ENCODE measurements at regions not wholly inside any gene's neighbourhood (a gene's known extent, or its start where the extent isn't known, plus 50 kb on each side); places are given as distances from the start of the nearest gene placed in this dataset.
A peak's percentile ranks its signal among the peaks of the same experiment; 100 is the strongest.

DNA sequence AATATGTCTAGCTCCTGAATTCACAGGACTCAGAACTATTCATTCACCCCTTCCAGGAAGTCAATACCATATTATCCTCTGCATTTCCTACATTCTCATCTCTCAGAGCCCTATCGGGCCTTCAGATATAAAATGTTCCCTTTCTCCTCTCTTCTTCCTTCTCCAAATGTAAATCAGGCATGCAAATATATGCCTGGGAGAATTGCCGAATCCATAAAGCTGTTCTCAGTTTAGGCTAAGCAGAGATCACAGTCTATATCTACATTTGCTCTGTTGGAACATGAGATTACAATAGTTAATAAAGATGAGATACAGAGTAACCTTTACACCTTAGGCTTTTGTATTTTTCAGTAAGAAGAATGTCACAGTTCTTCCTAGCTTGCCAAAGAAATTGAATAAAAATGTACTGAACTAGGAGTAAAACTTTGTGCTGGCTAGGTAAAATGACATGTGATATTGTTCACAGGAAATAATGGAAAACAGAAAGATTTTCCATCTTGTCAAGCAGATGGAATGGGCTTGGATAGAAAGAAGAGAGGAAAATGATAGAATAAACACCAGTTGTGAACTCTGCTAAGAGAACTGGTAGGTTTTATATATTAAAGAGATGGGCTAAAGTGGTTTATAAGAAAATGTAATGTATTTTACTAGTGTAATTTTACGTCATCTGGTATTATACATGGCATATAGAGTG is 161.5 kb downstream of the NRIP1 start:
- peaks cover 9% of the 10 kb centered on the region for H3K4me1 ChIP-seq (ENCODE audit: low read length)
- no peaks in the 10 kb centered on the region for H3K79me2 ChIP-seq (ENCODE audit: low read length)
- no peaks in the 10 kb centered on the region for H3K27me3 ChIP-seq (ENCODE audit: low read depth, low read length)
- no peak for TF ChIP-seq EZH2phosphoT487 (IDR thresholded peaks at IDR 0.05; ENCODE audit: low read depth)
- TF ChIP-seq, protein P1, sequence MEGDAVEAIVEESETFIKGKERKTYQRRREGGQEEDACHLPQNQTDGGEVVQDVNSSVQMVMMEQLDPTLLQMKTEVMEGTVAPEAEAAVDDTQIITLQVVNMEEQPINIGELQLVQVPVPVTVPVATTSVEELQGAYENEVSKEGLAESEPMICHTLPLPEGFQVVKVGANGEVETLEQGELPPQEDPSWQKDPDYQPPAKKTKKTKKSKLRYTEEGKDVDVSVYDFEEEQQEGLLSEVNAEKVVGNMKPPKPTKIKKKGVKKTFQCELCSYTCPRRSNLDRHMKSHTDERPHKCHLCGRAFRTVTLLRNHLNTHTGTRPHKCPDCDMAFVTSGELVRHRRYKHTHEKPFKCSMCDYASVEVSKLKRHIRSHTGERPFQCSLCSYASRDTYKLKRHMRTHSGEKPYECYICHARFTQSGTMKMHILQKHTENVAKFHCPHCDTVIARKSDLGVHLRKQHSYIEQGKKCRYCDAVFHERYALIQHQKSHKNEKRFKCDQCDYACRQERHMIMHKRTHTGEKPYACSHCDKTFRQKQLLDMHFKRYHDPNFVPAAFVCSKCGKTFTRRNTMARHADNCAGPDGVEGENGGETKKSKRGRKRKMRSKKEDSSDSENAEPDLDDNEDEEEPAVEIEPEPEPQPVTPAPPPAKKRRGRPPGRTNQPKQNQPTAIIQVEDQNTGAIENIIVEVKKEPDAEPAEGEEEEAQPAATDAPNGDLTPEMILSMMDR (IDR thresholded peaks at IDR 0.05; ENCODE audit: low read depth, low read length), result no peak
- no peak overlapping the region for H3K4me2 ChIP-seq (ENCODE audit: low read length)
- H2AFZ ChIP-seq (ENCODE audit: low read depth, low read length), result no peak overlapping the region
- H3K36me3 ChIP-seq (replicated peaks; ENCODE audit: low read depth, low read length), result no peaks in the 10 kb centered on the region
- no peaks in the 10 kb centered on the region for H4K20me1 ChIP-seq (ENCODE audit: insufficient read depth, low read length)
- no peak overlapping the region for H3K27ac ChIP-seq (ENCODE audit: low read length)
- H3K9ac ChIP-seq (ENCODE audit: low read length), result no peak overlapping the region
- H3K4me3 ChIP-seq (ENCODE audit: low read length), result no peak overlapping the region
- no peaks in the 10 kb centered on the region for H3K9me3 ChIP-seq (ENCODE audit: insufficient read depth, low read length)

DNA sequence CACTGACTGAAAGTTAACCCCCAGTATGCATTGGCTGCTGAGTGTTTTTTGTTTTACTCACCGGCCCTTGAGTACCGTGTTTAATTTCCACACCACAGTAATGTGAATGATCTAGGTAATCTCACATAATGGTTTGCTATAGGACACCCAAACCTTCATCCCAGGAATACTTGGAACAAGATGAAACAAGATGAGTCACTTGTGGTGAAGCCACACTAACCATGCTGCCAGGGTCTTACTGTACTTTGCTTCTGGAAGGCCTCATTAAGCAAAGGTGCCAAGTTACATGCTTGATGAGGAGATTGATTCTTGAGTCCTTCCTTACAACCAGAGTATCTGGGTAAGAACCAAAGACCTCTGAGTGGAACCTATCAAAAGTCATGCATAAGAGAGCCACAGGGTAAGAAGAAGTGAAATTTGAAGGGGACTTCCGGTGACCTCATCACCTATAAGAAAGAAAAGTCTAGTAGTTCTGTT is 163.3 kb downstream of the NRIP1 start:
- peaks cover 9% of the 10 kb centered on the region for H3K4me1 ChIP-seq (ENCODE audit: low read length)
- no peaks in the 10 kb centered on the region for H3K79me2 ChIP-seq (ENCODE audit: low read length)
- H3K27ac ChIP-seq (ENCODE audit: low read length), result peak overlapping the region; percentile 41; the same call in 1 of the 2 replicates
- H3K9ac ChIP-seq (ENCODE audit: low read length), result no peak overlapping the region
- peak overlapping the region; percentile 54; the same call in 1 of the 2 replicates for H2AFZ ChIP-seq (ENCODE audit: low read depth, low read length)
- H3K4me2 ChIP-seq (ENCODE audit: low read length), result peak overlapping the region; percentile 37
- H3K9me3 ChIP-seq (ENCODE audit: insufficient read depth, low read length), result no peaks in the 10 kb centered on the region
- no peaks in the 10 kb centered on the region for H3K27me3 ChIP-seq (ENCODE audit: low read depth, low read length)
- H3K36me3 ChIP-seq (replicated peaks; ENCODE audit: low read depth, low read length), result no peaks in the 10 kb centered on the region
- TF ChIP-seq, protein P1 (IDR thresholded peaks at IDR 0.05; ENCODE audit: low read depth, low read length), result no peak
- TF ChIP-seq EZH2phosphoT487 (IDR thresholded peaks at IDR 0.05; ENCODE audit: low read depth), result no peak
- no peaks in the 10 kb centered on the region for H4K20me1 ChIP-seq (ENCODE audit: insufficient read depth, low read length)
- no peak overlapping the region for H3K4me3 ChIP-seq (ENCODE audit: low read length)

DNA sequence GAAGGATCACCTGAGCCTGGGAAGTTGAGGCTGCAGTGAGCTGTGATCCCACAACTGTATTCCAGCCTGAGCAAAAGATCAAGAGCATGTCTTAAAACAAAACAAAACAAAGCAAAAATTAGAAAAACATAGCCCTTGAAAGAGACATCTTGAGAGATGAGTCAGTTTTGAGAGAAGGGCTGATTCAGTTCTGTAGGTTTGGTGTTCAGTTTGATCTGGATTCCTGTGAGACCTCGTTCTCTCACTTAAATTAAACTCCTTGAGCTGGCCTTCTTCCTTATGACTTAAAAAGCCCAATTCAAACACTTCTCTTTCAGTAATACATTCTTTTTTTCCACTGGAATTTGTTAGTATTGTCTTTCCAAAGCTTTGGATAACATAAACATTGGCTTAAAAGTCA is 164.2 kb downstream of the NRIP1 start:
- Histone ChIP-seq H2AFZ (ENCODE audit: low read depth, low read length) (no peak overlapping the region), H3K4me2 (ENCODE audit: low read length) (no peak overlapping the region), H3K27ac (ENCODE audit: low read length) (no peak overlapping the region), H4K20me1 (ENCODE audit: insufficient read depth, low read length) (no peaks in the 10 kb centered on the region), H3K9ac (ENCODE audit: low read length) (no peak overlapping the region), H3K36me3 (replicated peaks; ENCODE audit: low read depth, low read length) (no peaks in the 10 kb centered on the region), H3K4me1 (ENCODE audit: low read length) (peaks cover 9% of the 10 kb centered on the region), H3K4me3 (ENCODE audit: low read length) (no peak overlapping the region), H3K9me3 (ENCODE audit: insufficient read depth, low read length) (no peaks in the 10 kb centered on the region), H3K79me2 (ENCODE audit: low read length) (no peaks in the 10 kb centered on the region), H3K27me3 (ENCODE audit: low read depth, low read length) (no peaks in the 10 kb centered on the region)
- no peak for TF ChIP-seq EZH2phosphoT487 (IDR thresholded peaks at IDR 0.05; ENCODE audit: low read depth)
- TF ChIP-seq, protein P1 (IDR thresholded peaks at IDR 0.05; ENCODE audit: low read depth, low read length), result no peak

DNA sequence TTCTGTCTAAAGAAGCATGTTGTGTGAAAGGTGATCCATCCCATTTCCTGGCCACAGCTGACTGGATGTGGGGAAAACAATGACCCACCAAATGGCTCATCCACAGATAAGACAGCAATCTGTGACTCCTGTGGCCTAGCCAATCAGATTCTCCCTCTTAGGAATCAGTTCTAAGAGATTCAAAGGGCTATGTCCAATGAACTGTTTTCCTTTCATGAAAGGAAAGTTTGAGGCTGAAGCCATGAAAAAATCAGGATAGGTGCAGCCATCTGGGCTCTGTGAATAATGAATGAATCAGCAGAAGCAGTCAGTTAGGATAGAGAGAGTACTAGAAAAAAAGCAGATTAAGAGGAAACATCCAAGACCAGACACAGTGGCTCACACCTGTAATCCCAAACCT is 164.7 kb downstream of the NRIP1 start:
- no peak overlapping the region for H2AFZ ChIP-seq (ENCODE audit: low read depth, low read length)
- no peak overlapping the region for H3K4me3 ChIP-seq (ENCODE audit: low read length)
- peaks cover 9% of the 10 kb centered on the region for H3K4me1 ChIP-seq (ENCODE audit: low read length)
- H3K36me3 ChIP-seq (replicated peaks; ENCODE audit: low read depth, low read length), result no peaks in the 10 kb centered on the region
- no peaks in the 10 kb centered on the region for H3K79me2 ChIP-seq (ENCODE audit: low read length)
- no peaks in the 10 kb centered on the region for H3K9me3 ChIP-seq (ENCODE audit: insufficient read depth, low read length)
- no peaks in the 10 kb centered on the region for H4K20me1 ChIP-seq (ENCODE audit: insufficient read depth, low read length)
- no peak overlapping the region for H3K27ac ChIP-seq (ENCODE audit: low read length)
- H3K9ac ChIP-seq (ENCODE audit: low read length), result no peak overlapping the region
- no peaks in the 10 kb centered on the region for H3K27me3 ChIP-seq (ENCODE audit: low read depth, low read length)
- no peak overlapping the region for H3K4me2 ChIP-seq (ENCODE audit: low read length)
- TF ChIP-seq, protein P1 (IDR thresholded peaks at IDR 0.05; ENCODE audit: low read depth, low read length), result no peak
- TF ChIP-seq EZH2phosphoT487 (IDR thresholded peaks at IDR 0.05; ENCODE audit: low read depth), result no peak

All from OCI-LY3 (cell line).